ENCODE measurements at regions not wholly inside any gene's neighbourhood (a gene's known extent, or its start where the extent isn't known, plus 50 kb on each side); places are given as distances from the start of the nearest gene placed in this dataset.

DNA sequence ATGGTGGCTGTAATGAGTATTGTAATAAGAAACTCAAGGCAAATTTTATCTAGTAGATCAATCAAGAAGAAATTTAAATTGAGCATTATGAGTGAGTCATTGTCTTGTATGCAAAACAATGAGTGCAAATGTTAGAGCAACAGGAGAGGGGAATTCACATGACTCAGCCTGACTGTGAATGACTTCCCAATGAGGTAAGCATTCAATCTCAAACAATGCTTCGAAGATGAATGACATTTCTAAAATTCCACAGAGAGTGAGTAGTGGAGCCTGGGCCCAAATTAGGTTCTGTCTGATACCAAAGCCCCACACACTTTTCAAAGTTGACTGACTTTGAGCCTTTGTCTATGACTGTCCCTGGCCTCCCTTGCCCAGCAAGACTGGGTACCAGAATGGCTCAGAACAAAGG, 738.0 kb downstream of the PTPRU start:
- Mint-ChIP-seq H3K36me3 (ENCODE audit: low read depth) (no peaks in the 10 kb centered on the region), H3K9me3 (peaks cover 5% of the 10 kb centered on the region), H3K27ac (peak overlapping the region; percentile 90), H3K4me1 (peaks cover 29% of the 10 kb centered on the region), H3K27me3 (ENCODE audit: insufficient read depth) (peaks cover 13% of the 10 kb centered on the region), H3K4me3 (no peak overlapping the region)
- 7 to 17% methylated on average over 1 of the region's 1 CpG for WGBS, 2 experiments (ENCODE audit: insufficient coverage in 1 of 2, insufficient read length in 1 of 2)
- no peak overlapping the region for H3K9ac ChIP-seq (ENCODE audit: extremely low read depth, low read length, poor library complexity, severe bottlenecking)
- no peaks in the 10 kb centered on the region for H3K27me3 ChIP-seq (ENCODE audit: control insufficient read depth, insufficient read depth, low read length, poor library complexity, severe bottlenecking)
- H3K36me3 ChIP-seq (ENCODE audit: control insufficient read depth, insufficient read depth, low read length), result no peaks in the 10 kb centered on the region
- H3K4me1 ChIP-seq (ENCODE audit: control insufficient read depth, insufficient read depth, low read length), result peaks cover 15% of the 10 kb centered on the region
- DNase-seq, result peak; percentile 76
- H3K4me3 ChIP-seq (ENCODE audit: low read length), result no peak overlapping the region
- H3K9me3 ChIP-seq (ENCODE audit: control insufficient read depth, low read length), result peaks cover 14% of the 10 kb centered on the region
- peak overlapping the region; percentile 92 for H3K27ac ChIP-seq (ENCODE audit: low read depth, low read length)
- TF ChIP-seq, protein P1, sequence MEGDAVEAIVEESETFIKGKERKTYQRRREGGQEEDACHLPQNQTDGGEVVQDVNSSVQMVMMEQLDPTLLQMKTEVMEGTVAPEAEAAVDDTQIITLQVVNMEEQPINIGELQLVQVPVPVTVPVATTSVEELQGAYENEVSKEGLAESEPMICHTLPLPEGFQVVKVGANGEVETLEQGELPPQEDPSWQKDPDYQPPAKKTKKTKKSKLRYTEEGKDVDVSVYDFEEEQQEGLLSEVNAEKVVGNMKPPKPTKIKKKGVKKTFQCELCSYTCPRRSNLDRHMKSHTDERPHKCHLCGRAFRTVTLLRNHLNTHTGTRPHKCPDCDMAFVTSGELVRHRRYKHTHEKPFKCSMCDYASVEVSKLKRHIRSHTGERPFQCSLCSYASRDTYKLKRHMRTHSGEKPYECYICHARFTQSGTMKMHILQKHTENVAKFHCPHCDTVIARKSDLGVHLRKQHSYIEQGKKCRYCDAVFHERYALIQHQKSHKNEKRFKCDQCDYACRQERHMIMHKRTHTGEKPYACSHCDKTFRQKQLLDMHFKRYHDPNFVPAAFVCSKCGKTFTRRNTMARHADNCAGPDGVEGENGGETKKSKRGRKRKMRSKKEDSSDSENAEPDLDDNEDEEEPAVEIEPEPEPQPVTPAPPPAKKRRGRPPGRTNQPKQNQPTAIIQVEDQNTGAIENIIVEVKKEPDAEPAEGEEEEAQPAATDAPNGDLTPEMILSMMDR (conservative IDR thresholded peaks at IDR 0.05), result no peak

DNA sequence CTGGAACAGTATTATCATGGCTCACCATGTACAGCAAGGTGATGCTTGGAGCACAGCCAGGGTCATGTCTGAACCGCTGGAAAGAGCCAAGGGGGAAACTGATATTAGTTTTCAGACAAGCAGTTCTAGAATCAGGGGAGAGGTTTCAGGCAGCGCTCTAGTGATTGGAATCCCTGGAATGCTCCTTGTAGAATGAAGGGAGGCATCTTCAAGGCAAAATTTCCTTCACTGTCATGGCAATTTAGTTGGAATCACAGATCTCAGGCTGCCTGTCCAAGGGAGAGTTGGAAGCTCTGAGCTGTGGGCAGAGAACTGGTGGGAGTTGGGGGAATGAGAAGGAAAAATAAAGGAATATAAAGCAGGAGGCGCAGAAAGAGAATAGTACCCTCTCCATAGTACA, 737.1 kb downstream of the PTPRU start:
- no peak for DNase-seq
- Mint-ChIP-seq H3K4me1 (peaks cover 29% of the 10 kb centered on the region), H3K27ac (peak overlapping the region; percentile 90), H3K9me3 (peaks cover 6% of the 10 kb centered on the region), H3K27me3 (ENCODE audit: insufficient read depth) (peaks cover 13% of the 10 kb centered on the region), H3K4me3 (no peak overlapping the region), H3K36me3 (ENCODE audit: low read depth) (no peaks in the 10 kb centered on the region)
- WGBS, 2 experiments (ENCODE audit: insufficient coverage in 1 of 2, insufficient read length in 1 of 2), result 25 to 47% methylated on average over 2 to 3 of the region's 3 CpGs
- H3K4me1 ChIP-seq (ENCODE audit: control insufficient read depth, insufficient read depth, low read length), result peaks cover 15% of the 10 kb centered on the region
- peak overlapping the region; percentile 46 for H3K9ac ChIP-seq (ENCODE audit: extremely low read depth, low read length, poor library complexity, severe bottlenecking)
- TF ChIP-seq, protein P1 (conservative IDR thresholded peaks at IDR 0.05), result no peak
- no peak overlapping the region for H3K4me3 ChIP-seq (ENCODE audit: low read length)
- peaks cover 16% of the 10 kb centered on the region for H3K9me3 ChIP-seq (ENCODE audit: control insufficient read depth, low read length)
- H3K36me3 ChIP-seq (ENCODE audit: control insufficient read depth, insufficient read depth, low read length), result no peaks in the 10 kb centered on the region
- no peaks in the 10 kb centered on the region for H3K27me3 ChIP-seq (ENCODE audit: control insufficient read depth, insufficient read depth, low read length, poor library complexity, severe bottlenecking)
- peak overlapping the region; percentile 88 for H3K27ac ChIP-seq (ENCODE audit: low read depth, low read length)

DNA sequence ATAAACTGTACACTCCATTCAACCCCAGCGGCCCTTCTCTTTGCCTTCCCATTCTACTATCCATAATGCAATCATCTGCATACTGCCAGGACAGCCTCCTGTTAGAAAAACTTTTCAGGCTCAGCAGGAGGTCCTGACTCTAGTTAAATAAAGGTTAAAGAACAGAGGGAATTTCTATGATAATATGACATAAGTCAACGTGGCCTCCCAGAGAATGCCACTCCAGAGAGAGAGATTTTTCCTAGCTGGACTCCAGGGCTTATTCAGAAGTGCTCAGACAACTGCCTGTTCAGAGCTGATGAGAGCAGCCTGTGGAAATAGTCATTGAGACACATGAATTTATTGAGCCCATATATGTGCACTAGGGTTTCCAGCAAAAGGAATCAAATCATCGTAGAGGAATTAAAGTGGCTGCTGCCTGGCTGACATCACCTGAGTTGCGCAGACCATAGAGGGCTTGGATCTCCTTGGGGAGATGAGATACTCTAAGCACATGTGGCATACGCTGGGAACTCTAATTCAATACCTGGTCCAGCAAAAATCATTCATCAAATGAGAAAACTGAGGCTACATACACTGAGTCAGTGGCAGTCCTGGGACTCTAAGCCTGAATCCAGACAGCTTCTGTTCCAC, 736.2 kb downstream of the PTPRU start:
- Mint-ChIP-seq H3K4me1 (peaks cover 29% of the 10 kb centered on the region), H3K27me3 (ENCODE audit: insufficient read depth) (peaks cover 20% of the 10 kb centered on the region), H3K4me3 (no peak overlapping the region), H3K36me3 (ENCODE audit: low read depth) (no peaks in the 10 kb centered on the region), H3K9me3 (peaks cover 4% of the 10 kb centered on the region), H3K27ac (peak overlapping the region; percentile 64)
- Histone ChIP-seq H3K27me3 (ENCODE audit: control insufficient read depth, insufficient read depth, low read length, poor library complexity, severe bottlenecking) (no peaks in the 10 kb centered on the region), H3K4me1 (ENCODE audit: control insufficient read depth, insufficient read depth, low read length) (peaks cover 15% of the 10 kb centered on the region), H3K9ac (ENCODE audit: extremely low read depth, low read length, poor library complexity, severe bottlenecking) (no peak overlapping the region), H3K9me3 (ENCODE audit: control insufficient read depth, low read length) (peaks cover 10% of the 10 kb centered on the region), H3K36me3 (ENCODE audit: control insufficient read depth, insufficient read depth, low read length) (no peaks in the 10 kb centered on the region), H3K27ac (ENCODE audit: low read depth, low read length) (peak overlapping the region; percentile 58), H3K4me3 (ENCODE audit: low read length) (no peak overlapping the region)
- TF ChIP-seq, protein P1 (conservative IDR thresholded peaks at IDR 0.05), result no peak
- 71 to 79% methylated on average over 3 to 5 of the region's 5 CpGs for WGBS, 2 experiments (ENCODE audit: insufficient coverage in 1 of 2, insufficient read length in 1 of 2)
- no peak for DNase-seq

Data from endodermal cell (in vitro differentiated cells).